SK-N-SH (cell line): ENCODE measurements at regions not wholly inside any gene's neighbourhood (a gene's known extent, or its start where the extent isn't known, plus 50 kb on each side); places are given as distances from the start of the nearest gene placed in this dataset.

Experiments used
- EP300 ChIP-seq, 2 experiments: IDR thresholded peaks; 2 replicates each; pipeline versions ENCODE4 v1.4.0 to v1.6.1; 2012; ENCODE audit warnings: borderline replicate concordance in 1 of 2, low read depth in 1 of 2, low read length in 1 of 2
- MAX ChIP-seq: IDR thresholded peaks from 2 replicates; pipeline ENCODE4 v1.4.0; 2012; ENCODE audit warnings: low read depth
- POLR2AphosphoS5 ChIP-seq: IDR thresholded peaks from 2 replicates; pipeline ENCODE4 v1.6.1; 2012; ENCODE audit warnings: low read depth, low read length
- RFX5 ChIP-seq: IDR thresholded peaks from 2 replicates; pipeline ENCODE4 v1.6.1; 2012; ENCODE audit warnings: mild to moderate bottlenecking, improper control_type of control experiment, low read length
- TAF1 ChIP-seq: IDR thresholded peaks from 2 replicates; pipeline ENCODE4 v1.6.1; 2012; ENCODE audit warnings: low read depth, mild to moderate bottlenecking, low read length, moderate library complexity, borderline replicate concordance
- ZBTB33 ChIP-seq: IDR thresholded peaks from 2 replicates; pipeline ENCODE4 v1.4.0; 2012; ENCODE audit warnings: low read depth, borderline replicate concordance
- TF ChIP-seq, protein P1 (sequence below): fragments of 200-600 bp; sonication (generic); IDR thresholded peaks from 2 replicates; pipeline ENCODE4 v1.6.1; 2017; ENCODE audit warnings: antibody characterized with exemption, mild to moderate bottlenecking, moderate library complexity

GRCh38 chr3:39592311-39593050 is 125.0 kb downstream of the MOBP start:
- TF ChIP-seq, protein P1, sequence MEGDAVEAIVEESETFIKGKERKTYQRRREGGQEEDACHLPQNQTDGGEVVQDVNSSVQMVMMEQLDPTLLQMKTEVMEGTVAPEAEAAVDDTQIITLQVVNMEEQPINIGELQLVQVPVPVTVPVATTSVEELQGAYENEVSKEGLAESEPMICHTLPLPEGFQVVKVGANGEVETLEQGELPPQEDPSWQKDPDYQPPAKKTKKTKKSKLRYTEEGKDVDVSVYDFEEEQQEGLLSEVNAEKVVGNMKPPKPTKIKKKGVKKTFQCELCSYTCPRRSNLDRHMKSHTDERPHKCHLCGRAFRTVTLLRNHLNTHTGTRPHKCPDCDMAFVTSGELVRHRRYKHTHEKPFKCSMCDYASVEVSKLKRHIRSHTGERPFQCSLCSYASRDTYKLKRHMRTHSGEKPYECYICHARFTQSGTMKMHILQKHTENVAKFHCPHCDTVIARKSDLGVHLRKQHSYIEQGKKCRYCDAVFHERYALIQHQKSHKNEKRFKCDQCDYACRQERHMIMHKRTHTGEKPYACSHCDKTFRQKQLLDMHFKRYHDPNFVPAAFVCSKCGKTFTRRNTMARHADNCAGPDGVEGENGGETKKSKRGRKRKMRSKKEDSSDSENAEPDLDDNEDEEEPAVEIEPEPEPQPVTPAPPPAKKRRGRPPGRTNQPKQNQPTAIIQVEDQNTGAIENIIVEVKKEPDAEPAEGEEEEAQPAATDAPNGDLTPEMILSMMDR: no peak
- TF ChIP-seq MAX (no peak), POLR2AphosphoS5 (no peak), RFX5 (no peak), TAF1 (no peak), EP300 (IDR thresholded peaks at IDR 0.05; ENCODE audit: borderline replicate concordance in 1 of 2, low read depth in 1 of 2, low read length in 1 of 2) (no peak), ZBTB33 (no peak)
